HepG2 (cell line): ENCODE measurements at regions not wholly inside any gene's neighbourhood (a gene's known extent, or its start where the extent isn't known, plus 50 kb on each side); places are given as distances from the start of the nearest gene placed in this dataset.

Source experiments
- DR1 ChIP-seq: sonication (generic); formaldehyde crosslinking; IDR thresholded peaks from 2 replicates; pipeline ENCODE4 v1.8.0; 2021; ENCODE audit warnings: mild to moderate bottlenecking, missing genetic modification reagents, inconsistent platforms
- ELF4 ChIP-seq: sonication (generic); formaldehyde crosslinking; IDR thresholded peaks from 2 replicates; pipeline ENCODE4 v1.5.0; 2020; ENCODE audit warnings: missing genetic modification reagents, mild to moderate bottlenecking, moderate library complexity, borderline replicate concordance
- FOXJ3 ChIP-seq: sonication (generic); formaldehyde crosslinking; IDR thresholded peaks from 2 replicates; pipeline ENCODE4 v1.4.0; 2020; ENCODE audit warnings: missing genetic modification reagents, mild to moderate bottlenecking, borderline replicate concordance
- GFI1 ChIP-seq: sonication (generic); formaldehyde crosslinking; IDR thresholded peaks from 2 replicates; pipeline ENCODE4 v1.5.0; 2020; ENCODE audit warnings: missing genetic modification reagents, mild to moderate bottlenecking, borderline replicate concordance
- KAT8 ChIP-seq: IDR thresholded peaks from 2 replicates; pipeline ENCODE4 v1.6.1; 2016; ENCODE audit warnings: missing genetic modification reagents, missing compliant biosample characterization
- KLF15 ChIP-seq: sonication (generic); formaldehyde crosslinking; IDR thresholded peaks from 2 replicates; pipeline ENCODE4 v1.8.1; 2023; ENCODE audit warnings: borderline replicate concordance, mild to moderate bottlenecking, inconsistent platforms, missing genetic modification reagents, mixed read lengths
- NCOR1 ChIP-seq: fragments of 200-600 bp; sonication (generic); IDR thresholded peaks from 2 replicates; pipeline ENCODE4 v1.7.0; 2017; ENCODE audit warnings: antibody characterized with exemption, low read length, borderline replicate concordance
- NKX3-1 ChIP-seq: sonication (generic); formaldehyde crosslinking; IDR thresholded peaks from 2 replicates; pipeline ENCODE4 v1.5.0; 2020; ENCODE audit warnings: missing genetic modification reagents
- PHF20 ChIP-seq: sonication (generic); formaldehyde crosslinking; IDR thresholded peaks from 2 replicates; pipeline ENCODE4 v1.5.0; 2020; ENCODE audit warnings: mild to moderate bottlenecking, missing genetic modification reagents
- PTBP1 ChIP-seq: fragments of 200-400 bp; formaldehyde crosslinking; IDR thresholded peaks from 2 replicates; pipeline ENCODE4 v1.6.1; 2018; ENCODE audit warnings: low read length, low read depth; ENCODE audit not compliant: poor library complexity, severe bottlenecking
- RAD21 ChIP-seq: fragments of 450-650 bp; formaldehyde crosslinking; IDR thresholded peaks from 2 replicates; pipeline ENCODE4 v1.5.0; 2020; ENCODE audit warnings: mild to moderate bottlenecking
- TEAD2 ChIP-seq: sonication (generic); formaldehyde crosslinking; IDR thresholded peaks from 2 replicates; pipeline ENCODE4 v1.9.0; 2021; ENCODE audit warnings: missing genetic modification reagents
- ZNF143 ChIP-seq: sonication (generic); formaldehyde crosslinking; IDR thresholded peaks from 2 replicates; pipeline ENCODE4 v1.4.0; 2020; ENCODE audit warnings: missing genetic modification reagents
- ZNF205 ChIP-seq: IDR thresholded peaks from 2 replicates; pipeline ENCODE4 v1.6.1; 2018; ENCODE audit warnings: missing biosample characterization, missing genetic modification reagents
- ZNF24 ChIP-seq: fragments of 450-650 bp; IDR thresholded peaks from 2 replicates; pipeline ENCODE4 v1.6.1; 2017; ENCODE audit warnings: antibody characterized with exemption, mild to moderate bottlenecking
- ZNF549 ChIP-seq: sonication (generic); formaldehyde crosslinking; IDR thresholded peaks from 2 replicates; pipeline ENCODE4 v1.5.0; 2020; ENCODE audit warnings: missing genetic modification reagents
- ZNF550 ChIP-seq: sonication (generic); formaldehyde crosslinking; IDR thresholded peaks from 2 replicates; pipeline ENCODE4 v1.4.0; 2020; ENCODE audit warnings: mild to moderate bottlenecking, missing genetic modification reagents, borderline replicate concordance
- ZNF781 ChIP-seq: sonication (generic); formaldehyde crosslinking; IDR thresholded peaks from 2 replicates; pipeline ENCODE4 v1.5.1; 2020; ENCODE audit warnings: borderline replicate concordance, mild to moderate bottlenecking, missing genetic modification reagents; ENCODE audit errors: not compliant biosample characterization
- TF ChIP-seq, protein P1 (sequence below): sonication (generic); formaldehyde crosslinking; IDR thresholded peaks from 2 replicates; pipeline ENCODE4 v1.4.0; 2020; ENCODE audit warnings: mild to moderate bottlenecking, missing genetic modification reagents
- TF ChIP-seq, protein P2 (sequence below): sonication (generic); formaldehyde crosslinking; IDR thresholded peaks from 2 replicates; pipeline ENCODE4 v1.4.0; 2020; ENCODE audit warnings: missing genetic modification reagents, borderline replicate concordance
- TF ChIP-seq, protein P3 (sequence below): sonication (generic); formaldehyde crosslinking; IDR thresholded peaks from 2 replicates; pipeline ENCODE4 v1.4.0; 2020; ENCODE audit warnings: missing genetic modification reagents
- TF ChIP-seq, protein P4 (sequence below): sonication (generic); formaldehyde crosslinking; IDR thresholded peaks from 2 replicates; pipeline ENCODE4 v1.4.0; 2020; ENCODE audit warnings: missing genetic modification reagents
- TF ChIP-seq, protein P5 (sequence below): sonication (generic); formaldehyde crosslinking; IDR thresholded peaks from 2 replicates; pipeline ENCODE4 v1.4.0; 2020; ENCODE audit warnings: missing genetic modification reagents

DNA sequence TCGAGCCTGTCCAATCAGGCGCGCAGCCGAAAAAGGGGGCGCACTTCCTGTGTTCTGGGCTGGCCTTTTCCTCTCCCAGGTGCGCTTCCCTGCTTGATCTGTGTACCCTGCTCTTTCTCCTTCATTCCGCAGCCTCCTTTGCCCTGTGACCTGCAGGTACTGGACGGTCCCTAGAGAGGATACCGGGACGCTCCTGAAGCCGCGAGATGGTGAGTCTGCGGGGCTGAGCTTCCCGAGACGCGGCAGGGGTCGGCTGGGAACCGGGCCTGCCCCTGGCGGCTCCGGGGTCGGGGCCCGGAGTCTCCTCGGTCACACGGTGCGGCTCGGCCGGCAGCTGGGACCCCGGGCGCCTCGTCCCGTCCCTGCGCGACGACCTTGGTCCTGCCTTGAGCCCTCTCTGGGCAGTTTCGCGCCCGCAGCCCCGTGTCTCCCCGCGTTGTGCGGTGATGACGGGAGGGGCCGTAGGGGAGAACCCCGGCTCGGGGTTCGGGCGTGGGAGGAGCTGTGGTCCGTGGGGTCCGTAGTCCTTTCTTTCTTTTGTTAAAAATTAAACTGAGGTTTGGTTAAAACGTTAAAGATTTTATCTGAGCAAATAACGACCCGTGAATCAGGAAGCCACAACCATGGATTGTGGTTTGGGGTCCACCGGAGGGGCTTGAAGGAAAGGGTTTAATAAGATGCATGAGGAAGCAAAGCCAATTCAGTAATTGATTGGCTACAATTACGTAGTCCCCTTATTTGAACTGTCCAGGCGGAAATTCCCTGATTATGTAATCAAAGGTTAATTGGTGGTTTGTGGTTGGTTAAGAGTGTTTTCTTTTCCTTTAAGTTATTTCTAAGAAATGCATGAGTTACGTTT, 172.8 kb upstream of the ZNF267 start (continued):
- TF ChIP-seq, protein P1, sequence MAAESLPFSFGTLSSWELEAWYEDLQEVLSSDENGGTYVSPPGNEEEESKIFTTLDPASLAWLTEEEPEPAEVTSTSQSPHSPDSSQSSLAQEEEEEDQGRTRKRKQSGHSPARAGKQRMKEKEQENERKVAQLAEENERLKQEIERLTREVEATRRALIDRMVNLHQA, result 0 out of 2 replicates have a peak, but pooled peaks have one; percentile 57
- TF ChIP-seq ZNF205 (CRISPR knock-in tag) (0 out of 2 replicates have a peak, but pooled peaks have one; percentile 75), RAD21 (CRISPR knock-in tag) (no peak; the same call in 1 of the 2 replicates), ZNF143 (CRISPR knock-in tag) (peak; percentile 56; the same call in 1 of the 2 replicates), KLF15 (CRISPR knock-in tag) (no peak), DR1 (CRISPR knock-in tag) (peak; percentile 74; the same call in 1 of the 2 replicates), FOXJ3 (no peak; the same call in 1 of the 2 replicates), ZNF549 (CRISPR knock-in tag) (no peak), NKX3-1 (CRISPR knock-in tag) (no peak; the same call in 1 of the 2 replicates), PHF20 (CRISPR knock-in tag) (peak; percentile 59; the same call in 1 of the 2 replicates), NCOR1 (peak; percentile 68; the same call in 1 of the 2 replicates), ZNF781 (CRISPR knock-in tag) (peak; percentile 52), TEAD2 (CRISPR knock-in tag) (no peak), KAT8 (CRISPR knock-in tag) (peak; percentile 88), GFI1 (CRISPR knock-in tag) (peak; percentile 55; the same call in 1 of the 2 replicates), ELF4 (CRISPR knock-in tag) (peak; percentile 86), PTBP1 (peak; percentile 37), ZNF550 (CRISPR knock-in tag) (0 out of 2 replicates have a peak, but pooled peaks have one; percentile 64), ZNF24 (no peak)
- TF ChIP-seq, protein P2, sequence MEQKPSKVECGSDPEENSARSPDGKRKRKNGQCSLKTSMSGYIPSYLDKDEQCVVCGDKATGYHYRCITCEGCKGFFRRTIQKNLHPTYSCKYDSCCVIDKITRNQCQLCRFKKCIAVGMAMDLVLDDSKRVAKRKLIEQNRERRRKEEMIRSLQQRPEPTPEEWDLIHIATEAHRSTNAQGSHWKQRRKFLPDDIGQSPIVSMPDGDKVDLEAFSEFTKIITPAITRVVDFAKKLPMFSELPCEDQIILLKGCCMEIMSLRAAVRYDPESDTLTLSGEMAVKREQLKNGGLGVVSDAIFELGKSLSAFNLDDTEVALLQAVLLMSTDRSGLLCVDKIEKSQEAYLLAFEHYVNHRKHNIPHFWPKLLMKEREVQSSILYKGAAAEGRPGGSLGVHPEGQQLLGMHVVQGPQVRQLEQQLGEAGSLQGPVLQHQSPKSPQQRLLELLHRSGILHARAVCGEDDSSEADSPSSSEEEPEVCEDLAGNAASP (CRISPR knock-in tag), result peak; percentile 31; the same call in 1 of the 2 replicates
- TF ChIP-seq, protein P3, sequence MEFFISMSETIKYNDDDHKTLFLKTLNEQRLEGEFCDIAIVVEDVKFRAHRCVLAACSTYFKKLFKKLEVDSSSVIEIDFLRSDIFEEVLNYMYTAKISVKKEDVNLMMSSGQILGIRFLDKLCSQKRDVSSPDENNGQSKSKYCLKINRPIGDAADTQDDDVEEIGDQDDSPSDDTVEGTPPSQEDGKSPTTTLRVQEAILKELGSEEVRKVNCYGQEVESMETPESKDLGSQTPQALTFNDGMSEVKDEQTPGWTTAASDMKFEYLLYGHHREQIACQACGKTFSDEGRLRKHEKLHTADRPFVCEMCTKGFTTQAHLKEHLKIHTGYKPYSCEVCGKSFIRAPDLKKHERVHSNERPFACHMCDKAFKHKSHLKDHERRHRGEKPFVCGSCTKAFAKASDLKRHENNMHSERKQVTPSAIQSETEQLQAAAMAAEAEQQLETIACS (CRISPR knock-in tag), result no peak
- TF ChIP-seq, protein P4, sequence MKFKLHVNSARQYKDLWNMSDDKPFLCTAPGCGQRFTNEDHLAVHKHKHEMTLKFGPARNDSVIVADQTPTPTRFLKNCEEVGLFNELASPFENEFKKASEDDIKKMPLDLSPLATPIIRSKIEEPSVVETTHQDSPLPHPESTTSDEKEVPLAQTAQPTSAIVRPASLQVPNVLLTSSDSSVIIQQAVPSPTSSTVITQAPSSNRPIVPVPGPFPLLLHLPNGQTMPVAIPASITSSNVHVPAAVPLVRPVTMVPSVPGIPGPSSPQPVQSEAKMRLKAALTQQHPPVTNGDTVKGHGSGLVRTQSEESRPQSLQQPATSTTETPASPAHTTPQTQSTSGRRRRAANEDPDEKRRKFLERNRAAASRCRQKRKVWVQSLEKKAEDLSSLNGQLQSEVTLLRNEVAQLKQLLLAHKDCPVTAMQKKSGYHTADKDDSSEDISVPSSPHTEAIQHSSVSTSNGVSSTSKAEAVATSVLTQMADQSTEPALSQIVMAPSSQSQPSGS (CRISPR knock-in tag), result peak; percentile 88
- TF ChIP-seq, protein P5, sequence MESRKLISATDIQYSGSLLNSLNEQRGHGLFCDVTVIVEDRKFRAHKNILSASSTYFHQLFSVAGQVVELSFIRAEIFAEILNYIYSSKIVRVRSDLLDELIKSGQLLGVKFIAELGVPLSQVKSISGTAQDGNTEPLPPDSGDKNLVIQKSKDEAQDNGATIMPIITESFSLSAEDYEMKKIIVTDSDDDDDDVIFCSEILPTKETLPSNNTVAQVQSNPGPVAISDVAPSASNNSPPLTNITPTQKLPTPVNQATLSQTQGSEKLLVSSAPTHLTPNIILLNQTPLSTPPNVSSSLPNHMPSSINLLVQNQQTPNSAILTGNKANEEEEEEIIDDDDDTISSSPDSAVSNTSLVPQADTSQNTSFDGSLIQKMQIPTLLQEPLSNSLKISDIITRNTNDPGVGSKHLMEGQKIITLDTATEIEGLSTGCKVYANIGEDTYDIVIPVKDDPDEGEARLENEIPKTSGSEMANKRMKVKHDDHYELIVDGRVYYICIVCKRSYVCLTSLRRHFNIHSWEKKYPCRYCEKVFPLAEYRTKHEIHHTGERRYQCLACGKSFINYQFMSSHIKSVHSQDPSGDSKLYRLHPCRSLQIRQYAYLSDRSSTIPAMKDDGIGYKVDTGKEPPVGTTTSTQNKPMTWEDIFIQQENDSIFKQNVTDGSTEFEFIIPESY (CRISPR knock-in tag), result no peak
